Panc1 (cell line): ENCODE measurements at regions not wholly inside any gene's neighbourhood (a gene's known extent, or its start where the extent isn't known, plus 50 kb on each side); places are given as distances from the start of the nearest gene placed in this dataset.

ENCODE experiments used
- ATAC-seq: fragments of 200-7000 bp; cut with Tn5 transposase; 2 replicates; pipeline ENCODE4 v1.9.1; 2020; ENCODE audit warnings: mild to moderate bottlenecking, moderate library complexity
- BruUV-seq: library from RNA; stranded (reverse); fragments of 400-500 nt; replicated peaks from 2 replicates; lab custom pipeline; 2021; lab: Mats Ljungman, UMichigan
- CTCF ChIA-PET: fragments of 300-600 bp; sonication (Branson Sonifier 250); formaldehyde crosslinking; loops from one replicate; lab custom pipeline; 2022; ENCODE audit warnings: antibody characterized with exemption; lab: Charles Lee
- POLR2A ChIA-PET: fragments of 300-600 bp; sonication (Branson Sonifier 250); formaldehyde crosslinking; loops from one replicate; lab custom pipeline; 2022; ENCODE audit warnings: antibody characterized with exemption; lab: Charles Lee
- DNase-seq: peaks from one replicate; pipeline ENCODE4 v3.0.0-alpha.2; 2010; ENCODE audit warnings: low read depth, low spot score
- H3K27ac ChIP-seq: 2 replicates; pipeline ENCODE4 v1.5.1; 2011; ENCODE audit warnings: mild to moderate bottlenecking, low read length, inconsistent platforms
- H3K27me3 ChIP-seq: fragments of 200-500 bp; sonication (Bioruptor generic); 2 replicates; pipeline ENCODE4 v1.6.0; 2014; ENCODE audit warnings: low read length, inconsistent platforms; ENCODE audit not compliant: control insufficient read depth, insufficient read depth
- H3K36me3 ChIP-seq: fragments of 200-500 bp; sonication (Bioruptor generic); 2 replicates; pipeline ENCODE4 v1.5.1; 2014; ENCODE audit warnings: inconsistent platforms, mild to moderate bottlenecking, low read length, moderate library complexity; ENCODE audit not compliant: control insufficient read depth, insufficient read depth
- H3K4me1 ChIP-seq: 2 replicates; pipeline ENCODE4 v1.5.1; 2011; ENCODE audit warnings: inconsistent platforms, mild to moderate bottlenecking, low read length, moderate library complexity; ENCODE audit not compliant: control insufficient read depth, insufficient read depth
- H3K4me3 ChIP-seq, 2 experiments: 2 replicates each; pipeline ENCODE4 v1.5.1; 2011 to 2012; ENCODE audit warnings: low read depth in 2 of 2, low read length in 2 of 2, mild to moderate bottlenecking in 2 of 2, inconsistent platforms in 1 of 2, moderate library complexity in 1 of 2
- H3K9me3 ChIP-seq: fragments of 200-500 bp; sonication (Bioruptor generic); 2 replicates; pipeline ENCODE4 v1.5.1; 2014; ENCODE audit warnings: low read depth, mild to moderate bottlenecking, inconsistent platforms, low read length, moderate library complexity; ENCODE audit not compliant: control insufficient read depth, insufficient read depth
- POLR2AphosphoS5 ChIP-seq: IDR thresholded peaks from 2 replicates; pipeline ENCODE4 v1.6.1; 2012; ENCODE audit warnings: mild to moderate bottlenecking, low read depth, low read length, moderate library complexity
- SIN3A ChIP-seq: IDR thresholded peaks from 2 replicates; pipeline ENCODE4 v1.6.1; 2012; ENCODE audit warnings: low read depth, mild to moderate bottlenecking, low read length, moderate library complexity, borderline replicate concordance; ENCODE audit not compliant: insufficient read depth
- TCF7L2 ChIP-seq: IDR thresholded peaks from 2 replicates; pipeline ENCODE4 v1.6.1; 2011; ENCODE audit warnings: mild to moderate bottlenecking, low read depth, low read length, inconsistent platforms
- in situ Hi-C: cut with HindIII; loops from 2 replicates; pipeline ENCODE4 v1.10.0; 2016; ENCODE audit warnings: low sequenced_read_pairs, low pct_unique_long_range_greater_than_20kb
- intact Hi-C: fragments of 100-400 bp; cut with micrococcal nuclease; formaldehyde crosslinking; loops from one replicate; pipeline ENCODE4 v1.10.0; 2022; ENCODE audit not compliant: unreplicated experiment
- TF ChIP-seq, protein P1 (sequence below), 2 experiments: IDR thresholded peaks; 2 replicates each; pipeline ENCODE4 v1.6.1; 2011 to 2012; ENCODE audit warnings: low read depth in 2 of 2, control low read depth in 1 of 2, low read length in 1 of 2, mild to moderate bottlenecking in 1 of 2, moderate library complexity in 1 of 2; ENCODE audit not compliant: insufficient read depth in 1 of 2
- TF ChIP-seq, protein P2 (sequence below): fragments of 450-650 bp; IDR thresholded peaks from 2 replicates; pipeline ENCODE4 v1.5.1; 2017; ENCODE audit warnings: mild to moderate bottlenecking

DNA sequence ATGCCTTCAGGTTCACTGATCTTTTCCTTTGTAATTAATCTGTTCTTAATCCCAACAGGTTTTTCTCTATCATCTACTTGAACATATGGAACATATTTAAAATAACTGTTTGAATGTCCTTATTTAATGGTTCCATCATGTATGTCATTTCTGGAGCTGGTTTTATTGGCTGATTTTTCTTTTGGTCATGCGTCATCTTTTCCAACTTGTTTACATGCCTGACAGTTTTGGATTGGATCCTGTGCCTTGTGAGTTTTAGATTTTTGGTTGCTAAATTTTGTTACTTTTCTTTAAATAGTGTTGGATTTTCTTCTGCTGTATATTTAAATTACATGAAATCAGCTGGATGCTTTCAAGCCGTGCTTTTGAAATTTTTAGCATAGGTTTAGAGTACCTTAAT, 237.3 kb upstream of the DAAM1 start:
- H3K27me3 ChIP-seq = no peaks in the 10 kb centered on the region; the same call in 1 of the 2 replicates
- in situ Hi-C loops = no loop called here
- no peaks in the 10 kb centered on the region for H3K36me3 ChIP-seq
- H3K4me1 ChIP-seq = no peaks in the 10 kb centered on the region
- no peak overlapping the region for H3K4me3 ChIP-seq
- no peak for TF ChIP-seq POLR2AphosphoS5
- TF ChIP-seq, protein P1, sequence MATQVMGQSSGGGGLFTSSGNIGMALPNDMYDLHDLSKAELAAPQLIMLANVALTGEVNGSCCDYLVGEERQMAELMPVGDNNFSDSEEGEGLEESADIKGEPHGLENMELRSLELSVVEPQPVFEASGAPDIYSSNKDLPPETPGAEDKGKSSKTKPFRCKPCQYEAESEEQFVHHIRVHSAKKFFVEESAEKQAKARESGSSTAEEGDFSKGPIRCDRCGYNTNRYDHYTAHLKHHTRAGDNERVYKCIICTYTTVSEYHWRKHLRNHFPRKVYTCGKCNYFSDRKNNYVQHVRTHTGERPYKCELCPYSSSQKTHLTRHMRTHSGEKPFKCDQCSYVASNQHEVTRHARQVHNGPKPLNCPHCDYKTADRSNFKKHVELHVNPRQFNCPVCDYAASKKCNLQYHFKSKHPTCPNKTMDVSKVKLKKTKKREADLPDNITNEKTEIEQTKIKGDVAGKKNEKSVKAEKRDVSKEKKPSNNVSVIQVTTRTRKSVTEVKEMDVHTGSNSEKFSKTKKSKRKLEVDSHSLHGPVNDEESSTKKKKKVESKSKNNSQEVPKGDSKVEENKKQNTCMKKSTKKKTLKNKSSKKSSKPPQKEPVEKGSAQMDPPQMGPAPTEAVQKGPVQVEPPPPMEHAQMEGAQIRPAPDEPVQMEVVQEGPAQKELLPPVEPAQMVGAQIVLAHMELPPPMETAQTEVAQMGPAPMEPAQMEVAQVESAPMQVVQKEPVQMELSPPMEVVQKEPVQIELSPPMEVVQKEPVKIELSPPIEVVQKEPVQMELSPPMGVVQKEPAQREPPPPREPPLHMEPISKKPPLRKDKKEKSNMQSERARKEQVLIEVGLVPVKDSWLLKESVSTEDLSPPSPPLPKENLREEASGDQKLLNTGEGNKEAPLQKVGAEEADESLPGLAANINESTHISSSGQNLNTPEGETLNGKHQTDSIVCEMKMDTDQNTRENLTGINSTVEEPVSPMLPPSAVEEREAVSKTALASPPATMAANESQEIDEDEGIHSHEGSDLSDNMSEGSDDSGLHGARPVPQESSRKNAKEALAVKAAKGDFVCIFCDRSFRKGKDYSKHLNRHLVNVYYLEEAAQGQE (IDR thresholded peaks at IDR 0.05; ENCODE audit: insufficient read depth in 1 of 2, low read depth in 2 of 2, low read length in 1 of 2) = no peak
- TF ChIP-seq, protein P2, sequence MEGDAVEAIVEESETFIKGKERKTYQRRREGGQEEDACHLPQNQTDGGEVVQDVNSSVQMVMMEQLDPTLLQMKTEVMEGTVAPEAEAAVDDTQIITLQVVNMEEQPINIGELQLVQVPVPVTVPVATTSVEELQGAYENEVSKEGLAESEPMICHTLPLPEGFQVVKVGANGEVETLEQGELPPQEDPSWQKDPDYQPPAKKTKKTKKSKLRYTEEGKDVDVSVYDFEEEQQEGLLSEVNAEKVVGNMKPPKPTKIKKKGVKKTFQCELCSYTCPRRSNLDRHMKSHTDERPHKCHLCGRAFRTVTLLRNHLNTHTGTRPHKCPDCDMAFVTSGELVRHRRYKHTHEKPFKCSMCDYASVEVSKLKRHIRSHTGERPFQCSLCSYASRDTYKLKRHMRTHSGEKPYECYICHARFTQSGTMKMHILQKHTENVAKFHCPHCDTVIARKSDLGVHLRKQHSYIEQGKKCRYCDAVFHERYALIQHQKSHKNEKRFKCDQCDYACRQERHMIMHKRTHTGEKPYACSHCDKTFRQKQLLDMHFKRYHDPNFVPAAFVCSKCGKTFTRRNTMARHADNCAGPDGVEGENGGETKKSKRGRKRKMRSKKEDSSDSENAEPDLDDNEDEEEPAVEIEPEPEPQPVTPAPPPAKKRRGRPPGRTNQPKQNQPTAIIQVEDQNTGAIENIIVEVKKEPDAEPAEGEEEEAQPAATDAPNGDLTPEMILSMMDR = no peak
- TF ChIP-seq SIN3A = no peak
- no peak for TF ChIP-seq TCF7L2
- DNase-seq (no peak), ATAC-seq (no peak)
- intact Hi-C loops = no loop called here
- no TSS peak for BruUV-seq
- ChIA-PET CTCF (no interaction called here), POLR2A (no interaction called here)
- H3K9me3 ChIP-seq = no peaks in the 10 kb centered on the region
- no peak overlapping the region for H3K27ac ChIP-seq

DNA sequence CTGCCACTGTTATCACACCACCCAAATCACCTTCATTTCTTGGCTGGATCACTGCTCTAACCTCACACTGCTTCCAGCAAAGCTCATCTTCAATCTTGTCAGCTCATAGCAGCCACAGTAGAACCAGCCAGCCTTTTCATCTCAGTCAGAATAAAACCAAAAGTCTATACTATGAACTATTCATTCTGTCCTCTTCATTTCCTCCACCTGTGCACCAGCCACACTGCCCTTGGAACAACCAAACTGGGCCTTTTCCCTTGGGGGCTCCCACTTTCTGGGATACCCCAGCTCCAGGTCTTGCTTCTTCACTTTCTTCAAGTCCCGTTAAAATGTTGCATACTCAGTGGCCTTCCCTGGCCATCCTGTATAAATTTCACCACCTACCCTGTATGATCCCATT, 234.4 kb upstream of the DAAM1 start:
- Histone ChIP-seq H3K27ac (no peak overlapping the region), H3K36me3 (no peaks in the 10 kb centered on the region), H3K9me3 (no peaks in the 10 kb centered on the region), H3K4me3 (no peak overlapping the region), H3K4me1 (no peaks in the 10 kb centered on the region), H3K27me3 (no peaks in the 10 kb centered on the region)
- ATAC-seq (no peak), DNase-seq (no peak)
- TF ChIP-seq TCF7L2 = no peak
- TF ChIP-seq, protein P1 (IDR thresholded peaks at IDR 0.05; ENCODE audit: insufficient read depth in 1 of 2, low read depth in 2 of 2, low read length in 1 of 2) = no peak
- no peak for TF ChIP-seq SIN3A
- TF ChIP-seq POLR2AphosphoS5 = no peak
- TF ChIP-seq, protein P2 = no peak
- ChIA-PET CTCF (no interaction called here), POLR2A (no interaction called here)
- in situ Hi-C loops = no loop called here
- BruUV-seq = no TSS peak
- intact Hi-C loops = no loop called here
